HS-27A (cell line): ENCODE measurements at regions not wholly inside any gene's neighbourhood (a gene's known extent, or its start where the extent isn't known, plus 50 kb on each side); places are given as distances from the start of the nearest gene placed in this dataset.

Source experiments
- DNase-seq: peaks from one replicate; pipeline ENCODE4 v3.0.0-alpha.2; 2012; ENCODE audit warnings: low read depth, missing footprints

DNA sequence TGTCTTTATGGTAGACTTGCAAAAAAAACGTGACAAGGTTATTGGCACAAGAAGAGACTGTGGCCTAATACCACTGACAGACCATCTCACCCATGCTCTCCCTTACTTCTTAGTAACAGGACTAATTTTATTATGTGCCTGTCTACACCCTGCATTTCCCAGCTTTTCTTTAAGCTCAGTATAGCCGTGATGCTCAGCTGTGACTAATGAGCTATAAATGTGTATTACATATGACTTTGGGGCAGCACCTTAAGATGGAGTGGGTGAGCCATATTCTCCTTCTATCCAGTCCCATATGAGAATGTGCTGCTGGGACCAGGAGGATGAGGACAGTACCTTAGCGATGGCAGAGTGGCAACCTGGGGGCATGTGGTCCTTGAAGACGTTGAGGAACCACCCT lies 293.5 kb downstream of the RNF144A start:
- DNase-seq = no peak

- no peak for DNase-seq
Measured at GRCh38 chr2:7225848-7226247, 308.6 kb downstream of the RNF144A start.

GRCh38 chr2:7226501-7226900 lies 309.3 kb downstream of the RNF144A start:
- no peak for DNase-seq

- no peak for DNase-seq
Measured at GRCh38 chr2:7233126-7233525, 315.9 kb downstream of the RNF144A start.

- no peak for DNase-seq
Measured at GRCh38 chr2:7237466-7237865, 320.3 kb downstream of the RNF144A start.

- DNase-seq = no peak
Measured at GRCh38 chr2:7239078-7239477, 321.9 kb downstream of the RNF144A start.

- no peak for DNase-seq
Measured at GRCh38 chr2:7241041-7241745, 324.0 kb downstream of the RNF144A start.

- DNase-seq = no peak
Measured at GRCh38 chr2:7242189-7242867, 325.1 kb downstream of the RNF144A start.

DNA sequence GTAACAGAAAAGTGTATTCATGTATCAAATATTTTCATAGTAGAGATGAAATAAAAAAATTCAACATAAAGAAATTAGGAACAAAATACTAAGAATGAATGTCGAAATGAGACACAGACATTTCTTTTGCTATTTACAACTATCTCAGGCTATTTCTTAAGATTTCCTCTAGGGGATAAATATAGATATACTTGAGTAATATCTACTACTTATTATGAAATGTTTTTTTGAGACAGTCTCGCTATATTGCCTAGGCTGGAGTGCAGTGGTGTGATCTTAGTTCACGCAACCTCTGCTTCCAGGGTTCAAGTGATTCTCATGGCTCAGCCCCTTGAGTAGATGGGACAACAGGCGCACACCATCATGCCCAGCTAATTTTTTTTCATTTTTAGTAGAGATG lies 326.1 kb downstream of the RNF144A start:
- DNase-seq = no peak

- DNase-seq = no peak
Measured at GRCh38 chr2:7256377-7256776, 339.2 kb downstream of the RNF144A start.

DNA sequence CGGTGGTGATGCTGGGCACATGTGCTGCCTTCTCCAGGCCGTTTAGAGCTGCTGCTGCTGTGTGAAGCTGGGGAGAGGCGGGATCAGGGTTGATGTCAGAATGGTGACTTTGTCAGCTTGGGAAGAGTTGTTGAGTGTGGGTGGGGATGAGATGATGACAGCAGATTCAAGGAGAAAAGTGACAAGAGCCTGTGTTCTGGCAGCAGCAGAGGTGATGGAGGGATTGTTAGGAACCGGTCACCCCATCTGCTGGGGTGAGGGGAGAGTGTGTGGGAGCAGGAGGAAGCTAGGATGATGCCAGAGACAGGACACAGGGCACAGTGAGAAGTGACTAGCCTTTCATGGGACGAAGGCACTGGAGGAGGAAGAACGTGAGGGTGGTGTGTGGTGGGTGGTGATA lies 345.5 kb downstream of the RNF144A start:
- no peak for DNase-seq

DNA sequence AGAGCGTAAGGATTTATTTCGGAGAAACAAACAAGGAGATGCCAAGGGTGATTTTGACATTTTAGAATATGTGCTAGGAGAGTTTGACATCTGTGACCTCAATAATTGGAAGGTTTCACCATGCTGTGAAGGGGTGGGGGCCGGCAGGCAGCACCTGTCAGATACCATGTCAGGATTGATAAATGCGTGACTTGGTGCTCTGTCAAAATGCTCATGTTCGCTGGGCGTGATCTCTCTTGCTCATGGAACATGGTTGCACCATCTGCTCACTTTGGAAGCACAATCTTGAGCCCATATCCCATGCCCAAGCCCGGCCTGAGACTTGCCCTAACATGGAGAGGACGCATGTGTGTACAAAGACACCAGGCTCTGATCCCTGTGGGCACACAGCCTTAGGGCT lies 347.6 kb downstream of the RNF144A start:
- DNase-seq = no peak

DNA sequence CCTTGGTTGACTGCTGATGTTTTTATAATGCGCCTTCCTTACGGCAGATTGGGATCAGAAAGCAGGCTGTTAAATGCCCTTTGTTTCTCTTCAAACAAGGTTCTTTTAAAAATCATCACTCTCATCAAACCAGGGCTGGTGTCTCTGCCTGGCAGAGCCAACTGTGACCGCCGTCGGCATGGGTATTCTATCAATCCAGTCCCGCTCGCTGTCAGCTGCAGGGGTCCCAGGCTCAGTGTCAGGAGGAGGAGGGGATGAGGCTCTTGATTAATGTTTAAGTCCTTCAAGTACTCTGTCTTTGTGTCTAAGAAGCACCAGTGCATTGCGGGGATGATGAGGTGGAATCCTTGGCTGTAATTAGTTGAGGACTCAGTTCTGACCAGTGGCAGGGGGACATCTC lies 348.1 kb downstream of the RNF144A start:
- no peak for DNase-seq

GRCh38 chr2:7269106-7269643 lies 352.0 kb downstream of the RNF144A start:
- no peak for DNase-seq

- DNase-seq = no peak
Measured at GRCh38 chr2:7270011-7270431, 352.8 kb downstream of the RNF144A start.

DNA sequence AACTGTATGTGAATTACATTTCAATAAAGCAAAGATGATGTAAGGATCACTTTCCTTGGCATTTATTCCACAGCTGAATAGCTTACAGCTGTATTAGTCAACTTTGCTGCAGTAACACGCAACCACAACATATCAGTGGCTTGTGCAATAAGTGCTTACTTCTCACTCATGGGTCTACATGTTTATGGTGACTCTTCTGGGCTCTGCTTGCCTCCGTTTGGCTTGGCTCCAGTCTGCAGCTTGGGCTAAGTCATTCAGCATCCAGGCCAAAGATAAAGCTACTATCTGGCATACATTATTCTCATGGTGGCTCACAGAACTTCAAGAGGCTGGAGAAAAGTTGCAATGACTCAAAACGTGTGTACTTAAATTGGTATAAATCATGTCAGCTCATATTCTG lies 355.0 kb downstream of the RNF144A start:
- no peak for DNase-seq

DNA sequence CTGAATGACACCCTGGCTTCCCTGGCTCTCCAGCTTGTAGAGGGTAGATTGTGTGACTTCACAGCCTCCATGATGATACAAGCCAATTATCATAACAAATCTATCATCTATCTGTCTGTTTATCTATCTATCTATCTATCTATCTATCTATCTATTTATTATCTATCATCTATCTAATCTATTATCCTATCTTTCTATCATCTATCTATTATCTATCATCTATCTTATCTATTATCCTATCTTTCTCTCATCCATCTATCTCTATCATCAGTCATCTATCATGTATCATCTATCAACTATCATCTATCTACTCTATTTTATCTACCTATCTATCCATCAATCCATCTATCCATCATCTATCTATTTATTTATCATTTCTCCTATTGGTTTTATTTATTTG lies 361.8 kb downstream of the RNF144A start:
- DNase-seq = no peak

DNA sequence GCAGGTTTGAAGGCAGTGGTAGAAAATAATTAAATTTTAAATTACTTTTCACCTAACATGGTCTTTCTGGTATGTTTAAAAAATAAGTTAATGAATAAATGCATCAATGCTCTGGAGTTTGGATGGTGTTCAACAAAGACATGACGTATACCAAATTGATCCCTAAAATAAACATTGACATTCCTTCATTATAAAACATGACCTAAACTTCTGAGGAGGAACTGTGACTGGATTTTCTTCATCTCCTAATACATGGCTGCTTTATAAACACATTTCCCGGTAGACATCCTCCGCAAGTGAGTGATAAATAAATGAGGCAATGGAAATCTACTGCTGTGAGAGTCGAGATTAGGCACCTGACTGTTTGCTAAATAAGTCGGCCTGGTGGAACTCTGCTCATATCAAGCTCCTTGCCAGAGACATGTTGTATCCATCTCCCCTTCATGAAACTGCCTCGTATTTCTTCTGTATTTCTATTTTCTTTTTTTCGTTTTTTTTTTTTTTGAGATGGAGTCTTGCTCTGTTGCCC lies 362.3 kb downstream of the RNF144A start:
- no peak for DNase-seq

DNA sequence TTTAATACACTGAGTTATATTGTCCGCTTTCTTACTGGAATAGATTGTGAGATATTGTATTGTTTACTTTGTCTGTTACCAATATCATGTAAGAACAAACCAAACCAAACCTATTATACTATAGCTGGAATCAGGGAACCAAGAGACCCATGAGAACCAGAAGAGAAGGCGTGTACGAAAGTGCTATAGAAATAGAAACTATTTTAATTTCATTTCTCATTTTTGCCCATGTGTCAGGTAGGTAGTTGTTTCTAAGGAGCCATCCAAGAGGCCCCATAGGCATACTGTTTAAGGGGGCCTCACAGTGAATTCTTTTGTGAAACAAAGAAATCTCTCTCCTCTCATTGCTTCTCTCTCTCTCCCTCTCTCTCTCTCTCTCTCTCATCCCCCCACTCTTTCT lies 363.6 kb downstream of the RNF144A start:
- no peak for DNase-seq

DNA sequence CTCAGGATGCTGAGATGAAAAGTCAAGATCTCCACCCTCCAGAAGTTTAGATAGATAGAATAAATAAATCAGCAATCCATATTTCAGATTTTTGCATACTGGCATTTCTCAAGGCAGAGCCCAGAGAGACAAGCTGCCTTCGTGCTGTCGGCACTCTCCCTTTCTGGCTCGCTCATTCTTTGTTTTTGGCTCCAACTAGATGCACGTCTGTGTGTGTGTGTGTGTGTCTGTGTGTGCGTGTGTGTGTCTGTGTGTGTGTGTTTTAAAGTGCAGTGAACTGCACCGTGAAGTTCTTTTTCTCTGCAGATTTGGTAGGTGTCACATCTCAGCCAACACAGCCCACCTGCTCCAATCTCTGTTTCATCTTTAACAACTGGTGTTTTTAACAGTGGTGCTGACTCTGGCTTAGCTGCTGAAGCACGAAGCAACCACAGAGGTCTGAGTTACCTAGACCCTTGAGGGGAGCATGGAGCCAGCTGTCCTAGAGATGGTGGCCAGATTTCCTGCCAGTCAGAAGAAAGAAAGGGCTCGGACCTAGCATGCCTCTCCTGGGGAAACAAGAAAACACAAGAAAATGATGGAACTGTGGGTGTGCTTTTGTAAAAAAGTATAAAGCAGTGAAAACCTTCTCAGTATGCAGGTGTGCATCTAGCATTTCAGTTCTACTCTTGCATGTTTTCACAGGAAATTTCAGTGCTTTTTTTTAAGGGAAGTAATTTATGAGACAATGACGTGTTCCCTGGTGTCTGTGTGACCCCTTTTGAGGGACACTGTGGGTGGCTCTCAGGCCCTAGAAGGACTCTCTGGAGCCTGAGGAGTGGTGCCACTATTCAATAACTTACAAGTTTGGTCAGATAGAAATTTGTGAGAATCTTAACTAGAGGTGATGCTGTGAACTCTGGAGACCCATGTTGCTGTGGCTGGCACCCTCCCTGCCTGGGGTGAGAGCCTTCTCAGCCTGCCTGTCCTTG lies 364.3 kb downstream of the RNF144A start:
- no peak for DNase-seq

DNA sequence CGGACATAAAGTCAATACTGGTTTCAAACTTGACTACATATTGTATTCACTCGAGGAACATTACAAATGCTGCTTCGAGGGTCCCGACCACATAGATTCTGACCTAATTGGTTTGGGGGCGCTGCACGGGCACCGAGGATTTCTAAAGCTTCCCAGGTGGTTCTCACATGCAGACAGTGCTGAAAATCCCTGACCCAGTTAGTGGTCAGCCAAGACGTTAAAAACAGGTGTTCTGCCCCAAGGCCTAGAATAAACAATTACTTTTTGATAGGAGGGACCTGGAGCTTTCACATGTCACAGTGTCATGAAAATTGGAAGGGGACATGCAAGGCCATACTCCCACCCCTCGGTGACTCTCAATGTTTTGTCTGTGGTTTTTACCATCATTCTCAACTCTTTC lies 368.9 kb downstream of the RNF144A start:
- DNase-seq = no peak

- no peak for DNase-seq
Measured at GRCh38 chr2:7288484-7288883, 371.3 kb downstream of the RNF144A start.
